Stimulated activated CD4-positive, alpha-beta T cell treated with anti-CD3 and anti-CD28 coated beads, Interleukin-4, amount 100 ng/mL, for 48 hours (primary cell): ENCODE measurements at regions not wholly inside any gene's neighbourhood (a gene's known extent, or its start where the extent isn't known, plus 50 kb on each side); places are given as distances from the start of the nearest gene placed in this dataset.

Source experiments
- DNase-seq, 2 donors: peaks; one replicate each; pipeline ENCODE4 v3.0.0-alpha.2; 2020; ENCODE audit warnings: low read depth in 2 of 2

DNA sequence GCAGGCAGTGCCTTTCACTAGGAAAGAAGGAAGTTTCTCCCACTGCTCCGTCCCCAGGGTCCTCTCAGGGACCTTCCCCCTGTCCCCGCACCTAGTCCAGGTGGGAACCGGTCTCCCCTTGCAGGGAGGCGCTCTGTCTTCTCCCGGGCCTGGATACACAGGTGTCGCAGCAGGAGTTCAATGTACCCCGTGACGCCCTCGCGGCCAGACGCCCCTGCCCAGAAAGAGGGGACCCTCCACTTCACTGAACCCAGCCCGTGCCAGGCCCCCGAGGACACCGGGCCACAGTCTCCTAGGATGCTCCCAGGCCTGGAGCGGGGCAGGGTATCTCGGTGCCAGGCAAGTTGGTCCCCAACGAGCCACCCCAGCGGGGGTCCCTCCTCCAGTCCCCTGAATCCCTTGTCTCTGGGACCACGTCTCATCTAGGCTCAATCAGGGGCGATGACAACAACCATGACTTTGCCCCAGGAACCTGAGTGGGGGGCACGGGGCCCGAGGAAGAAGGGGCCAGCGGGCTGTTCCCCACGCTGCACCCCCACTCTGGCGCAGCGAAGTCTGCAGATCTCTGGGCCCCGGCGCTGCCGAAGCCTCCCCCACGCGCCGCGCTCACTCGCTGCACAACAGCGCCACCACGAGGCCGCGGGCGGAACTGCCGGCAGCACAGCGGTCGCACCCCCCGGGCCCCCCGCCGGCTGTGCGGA lies 103.0 kb downstream of the EDN3 start:
- DNase-seq, result peak; percentile 57 to 78

DNA sequence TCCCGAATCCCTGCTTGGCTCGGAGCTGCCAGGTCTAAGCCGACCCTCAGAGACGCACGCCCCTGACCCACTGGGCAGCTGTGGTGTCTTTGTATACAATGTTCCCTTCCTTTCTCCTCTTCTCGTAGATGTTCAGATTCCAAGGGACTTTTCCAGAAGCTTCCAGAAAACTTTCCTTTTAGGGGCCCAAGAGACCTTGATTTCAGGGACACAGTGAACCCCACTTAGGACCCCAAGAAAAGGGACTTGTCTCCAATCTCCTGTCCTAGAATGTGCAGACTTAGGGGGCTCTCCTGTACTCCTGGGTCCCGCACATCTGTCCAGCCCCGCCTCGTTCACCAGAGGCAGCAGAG lies 103.5 kb downstream of the EDN3 start:
- no peak for DNase-seq

DNA sequence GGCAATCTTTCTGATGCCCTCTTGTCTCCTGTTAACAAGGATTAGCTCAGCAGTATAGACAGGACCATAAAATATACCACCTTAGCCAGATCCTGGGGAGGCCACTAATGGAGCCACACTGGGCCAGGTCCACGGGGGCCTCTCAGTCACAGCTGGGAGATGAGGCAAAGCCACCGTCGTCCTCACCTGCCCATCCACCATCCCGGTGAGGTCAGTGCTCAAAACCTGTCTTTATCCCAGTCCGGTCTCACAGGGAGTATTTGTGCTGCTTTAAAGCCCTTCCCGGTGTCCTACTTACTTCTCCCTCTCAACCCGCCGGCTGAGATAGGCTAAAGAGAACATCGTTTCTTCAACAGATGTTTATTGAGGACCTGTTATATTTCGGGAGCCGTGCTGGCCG lies 104.3 kb downstream of the EDN3 start:
- DNase-seq, result no peak

DNA sequence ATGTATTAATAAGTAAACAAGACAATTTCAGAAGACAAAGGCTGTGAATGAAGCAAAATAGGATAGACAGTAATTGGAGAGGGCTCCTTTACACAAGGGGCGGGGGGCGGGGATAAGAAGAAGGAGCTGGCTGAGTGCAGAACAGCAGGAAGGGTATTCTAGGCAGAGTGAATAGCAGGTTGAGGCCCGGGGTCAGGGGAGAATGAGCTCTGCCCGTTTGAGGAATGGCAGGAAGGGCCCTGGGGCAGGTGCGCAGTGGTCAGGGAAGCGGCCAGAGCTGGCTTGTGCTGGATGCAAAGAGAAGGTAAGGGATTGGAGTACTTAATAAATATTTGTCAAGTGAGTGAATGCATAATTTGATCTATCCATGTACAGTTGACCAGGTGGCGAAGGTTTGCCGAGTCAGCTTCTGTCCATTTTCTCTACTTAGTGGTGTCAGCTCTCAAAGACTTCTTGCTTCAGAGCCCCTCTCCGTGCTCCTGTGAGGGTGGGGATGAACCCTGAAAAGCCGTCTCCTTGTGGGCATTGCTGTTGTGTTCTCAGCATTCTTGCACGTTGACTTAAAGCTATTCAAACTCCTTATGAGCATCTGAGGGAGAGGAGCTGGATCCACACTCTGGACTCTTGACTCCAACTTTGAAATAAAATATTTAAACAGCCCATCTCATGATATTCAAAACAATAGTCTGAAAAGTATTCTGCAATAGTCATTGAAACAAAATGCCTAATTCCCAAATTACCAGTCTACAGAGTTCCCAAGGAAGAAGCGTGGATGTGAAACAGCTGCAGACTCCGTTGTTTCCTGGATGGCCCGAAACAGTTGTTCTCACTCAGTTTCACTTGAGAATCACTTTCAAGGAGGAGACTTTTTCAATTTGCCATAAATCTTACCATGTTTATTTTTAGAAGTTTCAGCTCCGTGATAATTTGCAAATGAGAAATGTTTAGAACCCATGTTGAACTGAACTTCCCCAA lies 105.1 kb downstream of the EDN3 start:
- DNase-seq, result no peak

DNA sequence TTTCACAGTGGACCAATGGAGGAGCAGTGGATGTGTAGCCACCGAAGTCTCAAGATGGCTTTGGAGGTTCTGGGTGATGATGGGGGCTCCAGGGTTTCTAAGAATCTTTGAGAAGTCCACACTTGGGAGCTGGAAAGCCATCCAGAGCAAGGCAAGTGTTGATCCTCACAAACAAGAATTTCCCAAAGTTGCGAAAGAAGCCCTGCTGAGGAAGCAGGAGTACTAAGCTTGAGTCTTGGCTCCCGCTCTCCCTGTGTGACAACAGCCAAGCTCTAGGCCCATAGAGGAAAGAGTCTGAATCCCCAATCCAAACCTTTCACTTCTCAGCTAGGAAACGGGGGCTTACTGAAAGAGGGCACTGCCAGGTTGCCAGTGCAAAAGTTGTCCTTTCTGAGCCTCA lies 106.0 kb downstream of the EDN3 start:
- no peak for DNase-seq

DNA sequence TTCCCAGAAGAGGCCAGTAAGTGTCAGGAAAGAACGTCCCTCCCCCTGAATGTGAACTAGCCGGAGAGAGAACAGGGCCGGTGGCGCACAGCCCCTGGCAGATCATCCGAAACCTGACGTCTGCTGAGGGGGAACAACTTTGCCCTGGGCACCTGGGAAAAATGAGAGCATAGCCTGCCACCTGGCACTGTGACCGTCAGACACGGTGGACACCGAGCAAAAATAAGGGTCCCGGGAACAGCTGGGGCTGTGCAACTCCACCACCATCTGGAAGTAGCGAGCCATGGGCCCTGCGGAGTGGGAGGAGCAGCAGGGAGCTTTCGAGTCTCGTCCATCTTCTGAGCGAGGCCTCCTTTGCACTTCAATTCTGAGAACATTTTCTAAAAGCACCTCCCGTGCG lies 110.8 kb downstream of the EDN3 start:
- DNase-seq, result no peak

DNA sequence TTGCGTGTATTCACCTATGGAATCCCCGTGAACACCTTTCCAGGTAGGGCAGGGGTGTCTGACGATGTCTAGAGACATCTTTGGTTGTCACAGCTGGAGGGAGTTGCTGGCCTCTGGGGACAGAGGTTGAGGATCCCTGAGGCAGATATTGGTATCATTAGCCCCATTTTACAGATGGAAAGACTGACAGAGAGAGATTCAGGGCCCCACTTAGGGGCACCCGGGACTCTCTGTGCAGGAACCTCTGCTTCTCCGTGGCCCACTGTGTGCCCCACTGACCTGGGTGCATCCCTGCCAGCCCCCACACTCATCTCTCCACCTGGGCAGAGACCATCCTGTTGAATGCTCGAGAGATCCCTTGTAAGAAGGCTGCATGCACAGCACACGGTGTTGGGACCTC lies 111.2 kb downstream of the EDN3 start:
- no peak for DNase-seq

DNA sequence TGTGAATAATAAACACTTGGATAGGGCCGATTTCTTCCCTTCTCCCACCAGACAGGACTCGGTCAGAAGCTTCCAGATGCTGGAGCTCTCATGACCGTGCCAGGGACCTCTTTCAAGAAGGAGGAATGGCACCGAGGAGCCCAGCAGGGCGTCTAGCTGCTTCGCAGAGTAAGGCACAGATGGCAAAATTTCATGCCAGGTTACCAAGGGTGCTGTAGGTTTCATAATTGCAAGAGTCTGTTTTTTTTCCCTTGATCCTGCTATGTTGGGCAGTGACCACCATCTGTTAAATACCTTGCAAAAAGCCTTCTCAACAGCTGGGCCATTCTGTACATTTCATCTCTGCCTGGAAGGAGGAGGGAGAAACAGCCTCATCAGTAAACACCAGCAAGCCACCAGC lies 111.8 kb downstream of the EDN3 start:
- no peak for DNase-seq

DNA sequence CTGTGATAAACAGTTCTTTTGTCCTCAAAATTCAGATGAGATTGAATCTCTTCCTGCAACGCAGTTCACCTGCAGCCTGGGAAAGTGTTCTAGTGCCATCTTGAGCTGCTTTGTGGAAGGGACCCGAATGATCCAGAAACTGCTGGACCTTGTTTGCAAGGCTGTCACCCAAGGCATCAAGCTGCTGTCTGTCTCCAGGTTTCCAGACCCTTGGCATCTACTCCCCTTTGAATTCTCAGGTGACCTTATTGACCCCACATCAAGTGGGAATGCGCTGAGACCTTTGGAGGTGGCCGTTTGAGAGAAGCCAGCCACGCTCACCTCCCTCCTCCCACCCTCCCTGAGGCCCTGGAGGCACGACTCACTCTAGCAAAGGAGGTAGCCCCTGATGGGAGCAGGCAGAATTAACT lies 112.5 kb downstream of the EDN3 start:
- DNase-seq, result no peak

DNA sequence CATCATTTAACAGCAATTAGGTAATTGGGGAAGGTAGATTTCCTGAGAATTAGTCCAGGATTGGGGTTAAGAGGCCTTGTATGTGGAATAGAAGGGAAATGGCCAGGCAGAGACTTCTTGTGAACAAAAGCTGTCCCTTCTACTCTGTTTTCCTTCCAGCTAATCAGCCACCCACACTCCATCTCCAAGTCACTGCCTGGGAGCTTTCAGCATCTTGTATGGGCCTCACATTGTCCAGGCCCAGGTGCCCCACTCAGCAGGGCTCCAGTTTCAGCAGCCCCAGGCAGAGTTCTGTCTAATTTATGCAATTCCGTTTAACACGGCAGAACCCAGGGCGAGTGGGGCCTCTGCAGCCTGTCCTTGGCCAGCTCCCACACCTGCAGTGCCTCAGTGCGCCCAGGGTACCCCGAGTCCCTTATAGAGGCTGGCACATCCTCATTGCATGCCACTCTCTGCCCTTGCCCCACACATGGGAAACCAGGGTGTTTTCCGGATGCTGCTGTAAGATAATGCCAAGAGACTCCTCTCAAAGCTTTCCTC lies 113.0 kb downstream of the EDN3 start:
- no peak for DNase-seq

DNA sequence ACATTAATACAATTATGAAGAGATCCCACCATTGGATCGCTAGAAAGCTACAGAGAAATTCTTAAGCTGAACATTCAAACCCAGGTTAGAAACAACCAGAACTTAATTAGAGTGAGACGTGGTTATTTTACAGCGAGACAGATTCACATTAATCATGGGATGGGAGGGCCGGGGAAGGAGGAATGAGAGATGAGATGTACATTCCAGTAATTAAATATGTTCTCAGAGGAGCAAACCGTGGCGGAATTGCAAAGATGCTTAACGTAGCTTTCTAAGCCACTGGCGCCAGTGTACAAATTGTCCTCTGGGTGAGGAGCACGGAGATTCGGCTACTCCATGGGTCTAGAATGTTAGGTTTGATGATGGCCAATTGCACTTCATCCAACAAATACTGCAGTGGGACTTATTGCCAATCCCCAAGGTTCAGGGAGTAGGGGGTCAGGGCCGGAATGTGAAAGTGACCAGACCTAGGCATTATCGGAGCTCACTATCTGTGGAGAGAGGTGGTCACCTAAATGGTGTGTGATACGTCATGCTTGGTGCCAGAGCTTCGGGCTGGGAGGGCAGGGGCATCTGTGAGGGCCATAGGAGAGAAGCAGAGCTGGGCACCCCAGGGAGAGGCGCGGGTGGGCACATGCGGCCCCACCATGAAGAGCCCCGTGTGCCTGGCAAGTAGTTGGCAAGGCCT lies 114.7 kb downstream of the EDN3 start:
- DNase-seq, result no peak

DNA sequence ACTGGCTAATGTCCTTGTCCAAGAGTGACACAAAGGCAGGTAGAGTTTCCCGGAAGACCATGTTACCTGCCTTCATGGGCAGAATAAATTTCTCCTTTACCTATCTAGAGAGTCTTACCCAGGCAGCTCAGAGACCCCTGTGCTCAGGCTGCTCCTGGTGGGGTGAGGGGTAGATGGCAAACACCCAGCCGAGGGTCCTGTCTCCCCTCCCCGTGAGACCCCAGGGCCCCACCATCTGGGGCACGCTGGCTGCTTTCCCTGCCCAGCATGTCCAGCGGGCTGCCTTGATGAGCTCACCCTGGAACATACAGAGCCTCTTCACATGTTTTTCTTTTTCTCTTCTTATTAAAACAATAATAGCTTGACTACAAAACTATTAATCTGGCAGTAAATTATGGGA lies 116.5 kb downstream of the EDN3 start:
- DNase-seq, result no peak

DNA sequence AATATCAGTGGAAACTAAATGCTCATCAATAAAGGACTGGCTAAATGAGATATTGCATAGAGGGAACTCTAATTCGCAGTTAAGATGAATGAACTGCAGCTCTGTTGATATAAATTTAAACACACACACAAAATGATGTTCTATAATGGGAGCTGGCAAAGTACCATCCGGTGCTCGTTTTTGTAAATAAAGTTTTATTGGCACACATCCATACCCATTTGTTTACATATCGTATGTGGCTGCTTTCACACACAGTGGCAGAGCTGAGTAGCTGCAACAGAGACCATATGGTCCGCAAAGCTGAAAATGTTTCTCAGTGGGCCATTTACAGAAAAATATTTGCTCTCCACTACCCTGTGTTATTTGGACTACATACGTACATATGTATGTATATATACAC lies 120.7 kb downstream of the EDN3 start:
- DNase-seq, result no peak

DNA sequence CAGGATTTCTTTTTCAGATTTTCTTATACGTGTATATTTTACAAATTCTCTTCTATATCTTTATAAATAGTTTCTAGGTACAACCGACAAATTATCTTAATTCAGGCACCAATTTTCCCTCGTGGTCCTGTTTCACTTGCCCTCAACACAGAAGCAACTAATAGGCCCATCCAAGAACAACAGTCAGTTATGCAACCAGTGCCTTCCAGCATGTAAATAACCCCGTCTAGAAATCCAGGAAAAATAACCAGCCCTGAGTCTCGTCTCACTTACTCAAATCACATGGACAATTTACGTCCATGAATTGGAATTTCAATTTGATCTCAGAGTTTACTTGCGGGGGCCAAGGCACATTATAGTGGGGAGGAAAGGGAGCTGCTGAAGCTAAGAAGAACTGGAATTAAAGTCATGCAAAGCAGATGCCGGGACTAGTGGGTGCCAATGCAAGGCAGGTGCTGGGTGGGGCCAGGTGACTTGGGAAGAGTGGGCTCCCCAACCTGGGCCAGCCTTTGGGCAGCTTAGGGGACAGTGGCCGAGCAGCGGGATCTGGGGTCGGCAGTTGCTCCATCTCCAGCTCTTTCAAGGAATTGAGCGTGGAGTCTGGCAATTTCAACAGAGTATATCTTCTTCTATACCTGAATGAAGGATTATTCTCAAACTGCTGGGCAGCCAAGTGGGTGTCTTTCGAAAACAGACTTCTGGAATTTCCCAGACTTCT lies 121.7 kb downstream of the EDN3 start:
- DNase-seq, result no peak

DNA sequence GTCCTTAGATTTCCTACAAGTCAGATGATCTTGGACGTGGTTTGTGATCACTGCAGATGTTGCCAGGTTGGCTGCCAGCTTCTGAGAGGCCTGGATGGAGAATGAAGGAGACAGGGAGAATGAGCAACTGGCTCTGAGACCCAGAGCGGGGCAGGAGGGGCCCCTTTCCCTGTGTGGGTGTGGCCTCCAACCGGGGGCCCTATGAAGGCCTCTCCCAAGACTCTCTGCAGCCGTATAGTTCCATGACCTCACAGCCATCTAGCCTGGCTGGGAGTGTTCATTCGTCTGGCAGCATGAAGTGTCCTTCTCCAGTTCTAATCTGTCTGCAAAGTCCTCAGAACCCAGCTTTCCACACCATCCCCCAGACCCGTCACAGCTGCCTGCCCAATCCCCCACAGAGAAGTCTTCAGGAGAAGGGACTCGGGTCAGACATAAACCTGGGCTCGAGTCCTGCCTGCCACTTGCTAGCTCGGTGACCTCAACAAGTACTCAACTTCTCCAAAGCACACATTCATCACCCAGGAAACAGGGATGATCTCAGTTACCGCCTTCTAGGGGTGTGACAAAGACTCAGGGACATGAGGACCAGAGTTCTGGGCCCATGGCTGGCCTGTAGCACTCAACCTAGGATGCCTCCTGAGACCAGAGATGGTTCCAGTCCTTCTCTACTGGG lies 122.6 kb downstream of the EDN3 start:
- no peak for DNase-seq

DNA sequence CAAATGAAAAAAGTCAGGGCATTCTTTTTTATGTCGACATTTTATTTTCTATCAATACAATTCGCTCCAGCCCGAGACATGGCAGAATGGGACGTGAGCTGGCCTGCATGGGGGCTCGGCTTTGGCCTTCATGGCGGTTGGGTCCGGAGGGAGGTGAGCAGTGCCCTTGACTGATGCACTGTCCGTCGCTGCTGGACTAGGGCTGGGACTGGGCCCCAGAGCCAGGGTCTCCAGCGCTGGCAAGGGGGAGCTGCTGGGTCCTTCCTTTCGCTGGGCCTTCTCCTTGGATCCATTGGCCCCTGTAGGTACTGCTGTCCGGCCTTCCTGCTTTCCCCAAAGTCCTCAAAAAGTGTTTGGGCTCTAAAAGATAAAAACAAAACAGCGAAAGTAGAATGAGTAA lies 124.6 kb downstream of the EDN3 start:
- no peak for DNase-seq

DNA sequence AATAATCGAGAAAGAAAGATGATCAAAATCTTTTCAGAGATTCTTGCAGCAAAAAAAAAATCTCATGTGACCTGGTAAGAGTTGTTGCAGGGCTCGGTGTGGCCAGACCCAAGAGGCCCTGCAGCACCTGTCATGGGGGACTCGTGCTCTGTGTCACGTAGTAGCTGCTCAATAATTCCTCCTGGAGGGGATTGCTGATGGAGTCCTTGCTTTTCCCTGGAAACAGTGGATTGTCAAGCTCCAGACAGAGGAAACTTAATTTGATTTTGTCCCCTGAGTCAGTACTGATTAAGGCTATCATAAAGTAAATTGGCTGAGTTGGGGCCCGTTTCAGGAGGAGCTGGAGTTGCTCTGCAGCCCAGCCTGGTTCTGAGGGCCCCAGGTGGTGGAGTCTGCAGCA lies 125.2 kb downstream of the EDN3 start:
- DNase-seq, result no peak

DNA sequence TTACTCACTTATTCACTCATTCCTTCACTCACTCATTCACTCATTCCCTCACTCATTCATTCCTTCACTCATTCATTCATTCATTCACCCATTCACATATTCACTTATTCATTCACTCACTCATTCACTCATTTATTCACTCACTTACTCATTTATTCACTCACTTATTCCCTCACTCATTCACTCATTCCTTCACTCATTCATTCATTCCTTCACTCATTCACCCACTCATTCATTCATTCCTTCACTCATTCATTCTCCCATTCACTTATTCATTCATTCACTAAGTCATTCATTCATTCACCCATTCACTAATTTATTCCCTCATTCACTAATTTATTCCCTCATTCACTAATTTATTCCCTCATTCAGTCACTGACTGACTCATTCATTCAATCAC lies 127.6 kb downstream of the EDN3 start:
- no peak for DNase-seq

DNA sequence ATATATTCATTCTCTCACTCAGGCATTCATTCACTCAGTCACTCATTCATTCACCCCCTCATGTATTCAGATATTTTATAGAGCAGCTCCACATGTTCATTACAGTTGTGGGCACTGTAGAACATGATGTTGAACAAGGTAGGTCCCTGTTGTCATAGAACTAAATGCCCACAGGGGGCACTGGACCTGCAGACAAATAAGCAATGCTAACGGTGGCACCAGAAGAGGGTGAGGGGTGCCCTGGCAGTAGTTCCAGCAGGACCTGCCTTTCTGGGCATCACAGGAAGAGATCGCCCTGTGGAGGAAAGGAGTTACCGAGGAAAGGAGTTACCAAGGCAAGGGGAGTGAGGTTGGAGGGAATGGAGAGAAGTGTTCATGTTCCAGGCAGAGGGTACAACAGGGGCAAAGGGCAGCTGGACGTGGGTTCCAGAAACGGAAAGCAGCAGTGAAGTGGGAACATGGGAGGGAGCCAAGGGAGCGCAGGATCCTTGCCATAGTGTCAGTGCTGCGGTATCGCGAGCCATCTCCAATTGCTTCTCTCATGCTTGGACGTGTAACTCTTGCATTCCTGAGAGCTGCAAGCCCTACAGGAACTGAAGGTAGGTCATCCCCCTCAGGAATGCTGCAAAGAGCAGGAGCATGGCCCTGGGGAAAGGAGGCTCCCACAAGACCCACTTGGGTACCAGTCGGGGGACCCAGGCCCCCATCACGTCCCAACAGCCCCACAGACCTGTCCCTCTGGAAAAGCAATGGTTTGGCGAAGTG lies 128.2 kb downstream of the EDN3 start:
- no peak for DNase-seq

DNA sequence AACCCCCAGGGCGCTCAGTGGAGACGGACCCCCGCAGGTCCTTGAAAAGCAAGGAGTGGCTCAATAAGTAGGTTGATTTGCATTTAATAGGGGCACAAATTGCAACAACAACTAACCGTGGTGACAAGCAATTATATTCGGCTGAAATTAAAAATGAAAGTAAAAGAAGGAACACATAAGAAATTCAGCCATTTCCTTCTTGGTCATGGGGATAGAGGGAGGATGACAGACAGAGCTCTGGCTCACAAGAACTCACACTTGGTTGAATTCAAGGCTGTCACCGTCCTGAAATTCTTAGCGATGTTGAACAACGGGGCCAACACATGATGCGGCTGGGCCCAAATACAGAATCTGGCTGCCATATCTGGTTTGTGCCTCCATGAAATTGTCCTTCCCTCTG lies 129.0 kb downstream of the EDN3 start:
- DNase-seq, result no peak
